WTC11 (cell line): ENCODE measurements at regions not wholly inside any gene's neighbourhood (a gene's known extent, or its start where the extent isn't known, plus 50 kb on each side); places are given as distances from the start of the nearest gene placed in this dataset.

Source experiments
- GABPB1 ChIP-seq: sonication (generic); formaldehyde crosslinking; IDR thresholded peaks from 2 replicates; pipeline ENCODE4 v1.8.1; 2023; ENCODE audit warnings: mild to moderate bottlenecking, missing genetic modification reagents
- HMGA2 ChIP-seq: fragments of 250-450 bp; sonication (Bioruptor Pico); IDR thresholded peaks from 2 replicates; pipeline ENCODE4 v1.4.0; 2021; ENCODE audit warnings: mild to moderate bottlenecking, moderate library complexity
- NFYB ChIP-seq: sonication (generic); formaldehyde crosslinking; conservative IDR thresholded peaks from 2 replicates; pipeline ENCODE4 v1.8.0; 2022; ENCODE audit warnings: low read depth, missing genetic modification reagents
- NR2C2 ChIP-seq: sonication (generic); formaldehyde crosslinking; IDR thresholded peaks from 2 replicates; pipeline ENCODE4 v1.8.0; 2022; ENCODE audit warnings: mild to moderate bottlenecking, missing genetic modification reagents
- RELA ChIP-seq: sonication (generic); formaldehyde crosslinking; IDR thresholded peaks from 2 replicates; pipeline ENCODE4 v1.8.1; 2022; ENCODE audit warnings: missing genetic modification reagents, mild to moderate bottlenecking, borderline replicate concordance
- SP1 ChIP-seq: sonication (generic); formaldehyde crosslinking; conservative IDR thresholded peaks from 2 replicates; pipeline ENCODE4 v1.8.1; 2022; ENCODE audit warnings: missing genetic modification reagents
- TP53 ChIP-seq: sonication (generic); formaldehyde crosslinking; IDR thresholded peaks from 2 replicates; pipeline ENCODE4 v1.8.1; 2023; ENCODE audit warnings: mild to moderate bottlenecking, missing genetic modification reagents
- TF ChIP-seq, protein P1 (sequence below): sonication (generic); formaldehyde crosslinking; IDR thresholded peaks from 2 replicates; pipeline ENCODE4 v1.8.0; 2023; ENCODE audit warnings: missing genetic modification reagents, mild to moderate bottlenecking, borderline replicate concordance
- TF ChIP-seq, protein P2 (sequence below): fragments of 200-600 bp; IDR thresholded peaks from 2 replicates; pipeline ENCODE4 v1.8.0; 2022; ENCODE audit warnings: antibody characterized with exemption
- TF ChIP-seq, protein P3 (sequence below): sonication (generic); formaldehyde crosslinking; IDR thresholded peaks from 2 replicates; pipeline ENCODE4 v1.8.0; 2022; ENCODE audit warnings: mild to moderate bottlenecking, missing genetic modification reagents

DNA sequence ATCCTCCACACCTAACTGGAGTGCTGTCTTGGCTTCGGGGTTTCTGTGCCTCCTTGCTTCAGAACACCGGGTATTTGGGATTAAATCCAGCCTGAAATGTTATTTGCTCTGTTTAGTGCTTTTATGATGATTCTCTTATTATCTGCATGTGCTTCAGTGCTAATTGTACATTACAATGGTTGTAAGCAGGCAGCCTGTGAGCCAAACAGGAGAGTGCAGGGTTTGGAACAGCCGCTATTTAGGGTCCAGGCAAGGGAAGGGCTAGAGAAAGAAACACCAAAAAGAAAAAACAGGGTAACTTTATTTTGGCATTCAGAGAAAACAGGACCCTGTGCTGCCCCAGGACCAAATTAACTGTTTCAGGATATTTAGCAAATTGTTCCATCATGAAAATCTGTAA lies 72.7 kb downstream of the RCN1 start:
- no peak for TF ChIP-seq SP1 (CRISPR knock-in tag)
- no peak for TF ChIP-seq NFYB
- TF ChIP-seq GABPB1 (CRISPR knock-in tag), result no peak
- TF ChIP-seq TP53 (CRISPR knock-in tag), result no peak
- no peak for TF ChIP-seq RELA (CRISPR knock-in tag)
- TF ChIP-seq, protein P1, sequence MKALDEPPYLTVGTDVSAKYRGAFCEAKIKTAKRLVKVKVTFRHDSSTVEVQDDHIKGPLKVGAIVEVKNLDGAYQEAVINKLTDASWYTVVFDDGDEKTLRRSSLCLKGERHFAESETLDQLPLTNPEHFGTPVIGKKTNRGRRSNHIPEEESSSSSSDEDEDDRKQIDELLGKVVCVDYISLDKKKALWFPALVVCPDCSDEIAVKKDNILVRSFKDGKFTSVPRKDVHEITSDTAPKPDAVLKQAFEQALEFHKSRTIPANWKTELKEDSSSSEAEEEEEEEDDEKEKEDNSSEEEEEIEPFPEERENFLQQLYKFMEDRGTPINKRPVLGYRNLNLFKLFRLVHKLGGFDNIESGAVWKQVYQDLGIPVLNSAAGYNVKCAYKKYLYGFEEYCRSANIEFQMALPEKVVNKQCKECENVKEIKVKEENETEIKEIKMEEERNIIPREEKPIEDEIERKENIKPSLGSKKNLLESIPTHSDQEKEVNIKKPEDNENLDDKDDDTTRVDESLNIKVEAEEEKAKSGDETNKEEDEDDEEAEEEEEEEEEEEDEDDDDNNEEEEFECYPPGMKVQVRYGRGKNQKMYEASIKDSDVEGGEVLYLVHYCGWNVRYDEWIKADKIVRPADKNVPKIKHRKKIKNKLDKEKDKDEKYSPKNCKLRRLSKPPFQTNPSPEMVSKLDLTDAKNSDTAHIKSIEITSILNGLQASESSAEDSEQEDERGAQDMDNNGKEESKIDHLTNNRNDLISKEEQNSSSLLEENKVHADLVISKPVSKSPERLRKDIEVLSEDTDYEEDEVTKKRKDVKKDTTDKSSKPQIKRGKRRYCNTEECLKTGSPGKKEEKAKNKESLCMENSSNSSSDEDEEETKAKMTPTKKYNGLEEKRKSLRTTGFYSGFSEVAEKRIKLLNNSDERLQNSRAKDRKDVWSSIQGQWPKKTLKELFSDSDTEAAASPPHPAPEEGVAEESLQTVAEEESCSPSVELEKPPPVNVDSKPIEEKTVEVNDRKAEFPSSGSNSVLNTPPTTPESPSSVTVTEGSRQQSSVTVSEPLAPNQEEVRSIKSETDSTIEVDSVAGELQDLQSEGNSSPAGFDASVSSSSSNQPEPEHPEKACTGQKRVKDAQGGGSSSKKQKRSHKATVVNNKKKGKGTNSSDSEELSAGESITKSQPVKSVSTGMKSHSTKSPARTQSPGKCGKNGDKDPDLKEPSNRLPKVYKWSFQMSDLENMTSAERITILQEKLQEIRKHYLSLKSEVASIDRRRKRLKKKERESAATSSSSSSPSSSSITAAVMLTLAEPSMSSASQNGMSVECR (CRISPR knock-in tag), result no peak
- TF ChIP-seq, protein P2, sequence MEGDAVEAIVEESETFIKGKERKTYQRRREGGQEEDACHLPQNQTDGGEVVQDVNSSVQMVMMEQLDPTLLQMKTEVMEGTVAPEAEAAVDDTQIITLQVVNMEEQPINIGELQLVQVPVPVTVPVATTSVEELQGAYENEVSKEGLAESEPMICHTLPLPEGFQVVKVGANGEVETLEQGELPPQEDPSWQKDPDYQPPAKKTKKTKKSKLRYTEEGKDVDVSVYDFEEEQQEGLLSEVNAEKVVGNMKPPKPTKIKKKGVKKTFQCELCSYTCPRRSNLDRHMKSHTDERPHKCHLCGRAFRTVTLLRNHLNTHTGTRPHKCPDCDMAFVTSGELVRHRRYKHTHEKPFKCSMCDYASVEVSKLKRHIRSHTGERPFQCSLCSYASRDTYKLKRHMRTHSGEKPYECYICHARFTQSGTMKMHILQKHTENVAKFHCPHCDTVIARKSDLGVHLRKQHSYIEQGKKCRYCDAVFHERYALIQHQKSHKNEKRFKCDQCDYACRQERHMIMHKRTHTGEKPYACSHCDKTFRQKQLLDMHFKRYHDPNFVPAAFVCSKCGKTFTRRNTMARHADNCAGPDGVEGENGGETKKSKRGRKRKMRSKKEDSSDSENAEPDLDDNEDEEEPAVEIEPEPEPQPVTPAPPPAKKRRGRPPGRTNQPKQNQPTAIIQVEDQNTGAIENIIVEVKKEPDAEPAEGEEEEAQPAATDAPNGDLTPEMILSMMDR, result no peak
- TF ChIP-seq, protein P3, sequence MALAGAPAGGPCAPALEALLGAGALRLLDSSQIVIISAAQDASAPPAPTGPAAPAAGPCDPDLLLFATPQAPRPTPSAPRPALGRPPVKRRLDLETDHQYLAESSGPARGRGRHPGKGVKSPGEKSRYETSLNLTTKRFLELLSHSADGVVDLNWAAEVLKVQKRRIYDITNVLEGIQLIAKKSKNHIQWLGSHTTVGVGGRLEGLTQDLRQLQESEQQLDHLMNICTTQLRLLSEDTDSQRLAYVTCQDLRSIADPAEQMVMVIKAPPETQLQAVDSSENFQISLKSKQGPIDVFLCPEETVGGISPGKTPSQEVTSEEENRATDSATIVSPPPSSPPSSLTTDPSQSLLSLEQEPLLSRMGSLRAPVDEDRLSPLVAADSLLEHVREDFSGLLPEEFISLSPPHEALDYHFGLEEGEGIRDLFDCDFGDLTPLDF, result no peak
- TF ChIP-seq HMGA2 (CRISPR knock-in tag), result no peak
- TF ChIP-seq NR2C2, result no peak
